ENCODE measurements at regions not wholly inside any gene's neighbourhood (a gene's known extent, or its start where the extent isn't known, plus 50 kb on each side); places are given as distances from the start of the nearest gene placed in this dataset.

GRCh38 chr10:131440405-131441360 lies 129.2 kb upstream of the TCERG1L start:
- no peak overlapping the region for H3K27ac ChIP-seq
- H3K9me3 ChIP-seq: no peaks in the 10 kb centered on the region
- no peak for DNase-seq
- no peak for TF ChIP-seq POLR2A (IDR thresholded peaks at IDR 0.05)
- TF ChIP-seq CTCF (IDR thresholded peaks at IDR 0.05): no peak
- H3K27me3 ChIP-seq: no peaks in the 10 kb centered on the region
- no peaks in the 10 kb centered on the region for H3K36me3 ChIP-seq
- no peaks in the 10 kb centered on the region for H3K4me1 ChIP-seq
- no peak overlapping the region for H3K4me3 ChIP-seq

- no peak overlapping the region for H3K27ac ChIP-seq
- TF ChIP-seq POLR2A (IDR thresholded peaks at IDR 0.05) (no peak), CTCF (IDR thresholded peaks at IDR 0.05) (no peak)
- H3K27me3 ChIP-seq: no peaks in the 10 kb centered on the region
- H3K4me1 ChIP-seq: no peaks in the 10 kb centered on the region
- no peak overlapping the region for H3K4me3 ChIP-seq
- no peak for DNase-seq
- H3K9me3 ChIP-seq: no peaks in the 10 kb centered on the region
- no peaks in the 10 kb centered on the region for H3K36me3 ChIP-seq
These were observed 130.8 kb upstream of the TCERG1L start for GRCh38 chr10:131442271-131442670.

- Histone ChIP-seq H3K4me3 (no peak overlapping the region), H3K9me3 (no peaks in the 10 kb centered on the region), H3K4me1 (no peaks in the 10 kb centered on the region), H3K27ac (no peak overlapping the region), H3K27me3 (no peaks in the 10 kb centered on the region), H3K36me3 (no peaks in the 10 kb centered on the region)
- TF ChIP-seq POLR2A (IDR thresholded peaks at IDR 0.05) (no peak), CTCF (IDR thresholded peaks at IDR 0.05) (no peak)
- DNase-seq: no peak
These were observed 132.8 kb upstream of the TCERG1L start for GRCh38 chr10:131444286-131444685.

GRCh38 chr10:131444862-131445461 lies 133.4 kb upstream of the TCERG1L start:
- Histone ChIP-seq H3K36me3 (no peaks in the 10 kb centered on the region), H3K4me3 (no peak overlapping the region), H3K9me3 (no peaks in the 10 kb centered on the region), H3K4me1 (no peaks in the 10 kb centered on the region), H3K27me3 (no peaks in the 10 kb centered on the region), H3K27ac (no peak overlapping the region)
- no peak for DNase-seq
- TF ChIP-seq POLR2A (IDR thresholded peaks at IDR 0.05) (no peak), CTCF (IDR thresholded peaks at IDR 0.05) (no peak)

GRCh38 chr10:131445623-131446022 lies 134.1 kb upstream of the TCERG1L start:
- no peak overlapping the region for H3K4me3 ChIP-seq
- no peaks in the 10 kb centered on the region for H3K36me3 ChIP-seq
- H3K27me3 ChIP-seq: no peaks in the 10 kb centered on the region
- no peaks in the 10 kb centered on the region for H3K4me1 ChIP-seq
- TF ChIP-seq CTCF (IDR thresholded peaks at IDR 0.05) (no peak), POLR2A (IDR thresholded peaks at IDR 0.05) (no peak)
- H3K9me3 ChIP-seq: no peaks in the 10 kb centered on the region
- DNase-seq: peak in 1 of 3 donors; percentile 11
- H3K27ac ChIP-seq: no peak overlapping the region

All from Peyer's patch (tissue), 4 donors.